ENCODE measurements at regions not wholly inside any gene's neighbourhood (a gene's known extent, or its start where the extent isn't known, plus 50 kb on each side); places are given as distances from the start of the nearest gene placed in this dataset.

DNA sequence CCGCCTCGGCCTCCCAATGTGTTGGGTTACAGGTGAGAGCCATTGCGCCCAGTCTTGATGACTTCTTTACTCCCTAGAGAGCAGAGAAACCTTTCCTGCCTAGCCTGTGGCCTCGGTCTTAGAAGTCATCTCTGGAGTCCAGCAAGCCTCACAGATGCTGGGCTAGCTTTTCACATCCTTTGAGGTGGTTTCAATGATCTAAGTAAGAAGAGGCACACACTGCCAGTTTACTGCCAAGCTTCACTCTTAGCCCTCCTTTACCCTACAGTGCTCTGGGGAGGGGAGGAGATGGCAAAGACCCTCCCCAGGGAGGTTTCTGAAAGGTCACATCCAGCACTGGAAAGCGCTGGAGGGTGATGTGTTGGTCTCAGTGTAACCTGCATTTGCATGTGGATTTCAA lies 304.8 kb downstream of the PCNX1 start:
- TF ChIP-seq, protein P1, sequence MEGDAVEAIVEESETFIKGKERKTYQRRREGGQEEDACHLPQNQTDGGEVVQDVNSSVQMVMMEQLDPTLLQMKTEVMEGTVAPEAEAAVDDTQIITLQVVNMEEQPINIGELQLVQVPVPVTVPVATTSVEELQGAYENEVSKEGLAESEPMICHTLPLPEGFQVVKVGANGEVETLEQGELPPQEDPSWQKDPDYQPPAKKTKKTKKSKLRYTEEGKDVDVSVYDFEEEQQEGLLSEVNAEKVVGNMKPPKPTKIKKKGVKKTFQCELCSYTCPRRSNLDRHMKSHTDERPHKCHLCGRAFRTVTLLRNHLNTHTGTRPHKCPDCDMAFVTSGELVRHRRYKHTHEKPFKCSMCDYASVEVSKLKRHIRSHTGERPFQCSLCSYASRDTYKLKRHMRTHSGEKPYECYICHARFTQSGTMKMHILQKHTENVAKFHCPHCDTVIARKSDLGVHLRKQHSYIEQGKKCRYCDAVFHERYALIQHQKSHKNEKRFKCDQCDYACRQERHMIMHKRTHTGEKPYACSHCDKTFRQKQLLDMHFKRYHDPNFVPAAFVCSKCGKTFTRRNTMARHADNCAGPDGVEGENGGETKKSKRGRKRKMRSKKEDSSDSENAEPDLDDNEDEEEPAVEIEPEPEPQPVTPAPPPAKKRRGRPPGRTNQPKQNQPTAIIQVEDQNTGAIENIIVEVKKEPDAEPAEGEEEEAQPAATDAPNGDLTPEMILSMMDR (IDR thresholded peaks at IDR 0.05; ENCODE audit: control extremely low read depth, extremely low read depth) = no peak
- DNase-seq (no peak), ATAC-seq (ENCODE audit: insufficient read depth, low FRiP score) (no peak)
- Histone ChIP-seq H3K4me3 (no peak overlapping the region), H3K9ac (ENCODE audit: insufficient read depth in 1 of 2, low read length in 2 of 2) (no peak overlapping the region), H3K9me3 (ENCODE audit: control insufficient read depth in 4 of 4, insufficient read depth in 3 of 4, low read length in 3 of 4) (peaks cover 0 to 4% (median 0%) of the 10 kb centered on the region in 4 donors), H3K27me3 (ENCODE audit: control insufficient read depth in 3 of 3, insufficient read depth in 3 of 3, low read length in 2 of 3) (no peaks in the 10 kb centered on the region), H3K36me3 (ENCODE audit: control insufficient read depth in 4 of 4, insufficient read depth in 4 of 4, low read length in 4 of 4) (no peaks in the 10 kb centered on the region), H3K4me1 (ENCODE audit: control insufficient read depth in 5 of 5, insufficient read depth in 5 of 5, low read length in 5 of 5) (no peaks in the 10 kb centered on the region), H3K27ac (ENCODE audit: low read depth in 1 of 2, low read length in 1 of 2) (no peak overlapping the region)
- WGBS, 2 donors = 94 to 96% methylated on average over 5 of the region's 5 CpGs

DNA sequence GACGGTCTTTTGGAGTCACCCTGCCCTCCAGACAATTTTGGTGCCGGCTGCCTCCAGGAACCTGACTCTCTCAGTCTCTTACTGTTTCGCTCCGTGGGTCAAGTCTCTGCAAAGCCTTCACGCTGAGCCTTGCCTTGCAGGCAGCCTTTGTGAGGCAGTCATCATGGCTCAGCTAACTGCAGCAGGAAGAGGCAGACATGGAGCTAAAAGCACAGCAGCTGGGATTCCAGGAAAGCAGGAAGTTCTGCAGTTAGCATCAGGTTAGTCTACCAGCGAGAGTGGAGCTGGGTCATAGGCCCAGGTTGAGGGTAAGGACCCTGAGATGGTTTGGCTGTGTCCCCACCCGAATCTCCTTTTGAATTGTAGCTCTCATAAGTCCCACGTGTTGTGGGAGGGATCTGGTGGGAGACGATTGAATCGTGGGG lies 305.4 kb downstream of the PCNX1 start:
- peaks cover 0 to 4% (median 0%) of the 10 kb centered on the region in 4 donors for H3K9me3 ChIP-seq (ENCODE audit: control insufficient read depth in 4 of 4, insufficient read depth in 3 of 4, low read length in 3 of 4)
- no peak overlapping the region for H3K4me3 ChIP-seq
- H3K9ac ChIP-seq (ENCODE audit: insufficient read depth in 1 of 2, low read length in 2 of 2) = no peak overlapping the region
- peak in 1 of 3 donors; percentile 11 for DNase-seq
- no peaks in the 10 kb centered on the region for H3K36me3 ChIP-seq (ENCODE audit: control insufficient read depth in 4 of 4, insufficient read depth in 4 of 4, low read length in 4 of 4)
- 80 to 81% methylated on average over 10 of the region's 10 CpGs for WGBS, 2 donors
- no peak overlapping the region for H3K27ac ChIP-seq (ENCODE audit: low read depth in 1 of 2, low read length in 1 of 2)
- H3K27me3 ChIP-seq (ENCODE audit: control insufficient read depth in 3 of 3, insufficient read depth in 3 of 3, low read length in 2 of 3) = no peaks in the 10 kb centered on the region
- TF ChIP-seq, protein P1 (IDR thresholded peaks at IDR 0.05; ENCODE audit: control extremely low read depth, extremely low read depth) = no peak
- no peaks in the 10 kb centered on the region for H3K4me1 ChIP-seq (ENCODE audit: control insufficient read depth in 5 of 5, insufficient read depth in 5 of 5, low read length in 5 of 5)
- ATAC-seq (ENCODE audit: insufficient read depth, low FRiP score) = no peak

GRCh38 chr14:71214241-71214640 lies 307.0 kb downstream of the PCNX1 start:
- Histone ChIP-seq H3K4me1 (ENCODE audit: control insufficient read depth in 5 of 5, insufficient read depth in 5 of 5, low read length in 5 of 5) (peaks cover 0 to 2% (median 0%) of the 10 kb centered on the region in 5 donors), H3K9me3 (ENCODE audit: control insufficient read depth in 4 of 4, insufficient read depth in 3 of 4, low read length in 3 of 4) (peaks cover 0 to 1% (median 0%) of the 10 kb centered on the region in 4 donors), H3K36me3 (ENCODE audit: control insufficient read depth in 4 of 4, insufficient read depth in 4 of 4, low read length in 4 of 4) (no peaks in the 10 kb centered on the region), H3K4me3 (no peak overlapping the region), H3K27ac (ENCODE audit: low read depth in 1 of 2, low read length in 1 of 2) (no peak overlapping the region), H3K27me3 (ENCODE audit: control insufficient read depth in 3 of 3, insufficient read depth in 3 of 3, low read length in 2 of 3) (no peaks in the 10 kb centered on the region), H3K9ac (ENCODE audit: insufficient read depth in 1 of 2, low read length in 2 of 2) (no peak overlapping the region)
- ATAC-seq (ENCODE audit: insufficient read depth, low FRiP score) (no peak), DNase-seq (no peak)
- TF ChIP-seq, protein P1 (IDR thresholded peaks at IDR 0.05; ENCODE audit: control extremely low read depth, extremely low read depth) = no peak
- 74 to 90% methylated on average over 2 of the region's 2 CpGs for WGBS, 2 donors

GRCh38 chr14:71220462-71220861 lies 313.2 kb downstream of the PCNX1 start:
- H3K36me3 ChIP-seq (ENCODE audit: control insufficient read depth in 4 of 4, insufficient read depth in 4 of 4, low read length in 4 of 4) = no peaks in the 10 kb centered on the region
- ATAC-seq (ENCODE audit: insufficient read depth, low FRiP score) (no peak), DNase-seq (no peak)
- peaks cover 0 to 1% (median 0%) of the 10 kb centered on the region in 4 donors for H3K9me3 ChIP-seq (ENCODE audit: control insufficient read depth in 4 of 4, insufficient read depth in 3 of 4, low read length in 3 of 4)
- WGBS, 2 donors = 56 to 67% methylated on average over 4 of the region's 4 CpGs
- no peak overlapping the region for H3K4me3 ChIP-seq
- H3K4me1 ChIP-seq (ENCODE audit: control insufficient read depth in 5 of 5, insufficient read depth in 5 of 5, low read length in 5 of 5) = peaks cover 0 to 2% (median 0%) of the 10 kb centered on the region in 5 donors
- H3K27ac ChIP-seq (ENCODE audit: low read depth in 1 of 2, low read length in 1 of 2) = no peak overlapping the region
- no peaks in the 10 kb centered on the region for H3K27me3 ChIP-seq (ENCODE audit: control insufficient read depth in 3 of 3, insufficient read depth in 3 of 3, low read length in 2 of 3)
- H3K9ac ChIP-seq (ENCODE audit: insufficient read depth in 1 of 2, low read length in 2 of 2) = no peak overlapping the region
- TF ChIP-seq, protein P1 (IDR thresholded peaks at IDR 0.05; ENCODE audit: control extremely low read depth, extremely low read depth) = no peak

Data from lung (tissue), 11 donors.